ENCODE measurements at regions not wholly inside any gene's neighbourhood (a gene's known extent, or its start where the extent isn't known, plus 50 kb on each side); places are given as distances from the start of the nearest gene placed in this dataset.

DNA sequence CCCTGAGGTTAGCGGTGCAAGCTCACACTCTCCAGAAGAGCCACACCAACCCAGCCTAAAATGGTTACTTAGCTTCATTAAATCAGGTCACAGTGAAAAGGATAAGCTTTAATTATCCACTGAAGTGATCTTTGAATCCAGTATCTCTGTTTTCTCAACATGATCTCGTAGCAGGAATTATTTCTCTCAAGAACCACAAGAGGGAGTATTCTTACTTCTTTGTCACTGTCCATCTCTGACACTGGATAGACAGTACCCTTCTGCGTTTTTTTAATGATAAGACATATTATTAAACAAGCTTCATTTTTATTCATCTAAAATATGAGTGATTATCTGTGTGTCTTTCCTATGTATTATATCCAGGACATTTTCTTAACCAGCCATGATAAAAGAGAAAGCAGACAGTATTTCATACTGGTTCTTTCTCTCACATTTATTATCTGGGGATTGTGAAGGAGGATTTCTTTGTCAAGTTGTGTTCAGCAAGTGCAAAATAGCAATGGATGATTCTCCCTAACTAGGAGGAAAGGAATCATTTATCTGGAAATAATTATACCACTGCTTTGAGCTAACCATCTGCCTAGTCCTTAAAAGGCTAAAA is 105.4 kb upstream of the CCDC54 start:
- H3K27ac Mint-ChIP-seq = no peak overlapping the region
- H3K27me3 Mint-ChIP-seq = peaks cover 14% of the 10 kb centered on the region
- H3K4me1 Mint-ChIP-seq (ENCODE audit: low read depth) = no peaks in the 10 kb centered on the region
- no peak overlapping the region for H3K4me3 Mint-ChIP-seq
- H3K9me3 Mint-ChIP-seq = no peaks in the 10 kb centered on the region
- no peaks in the 10 kb centered on the region for H3K36me3 Mint-ChIP-seq (ENCODE audit: low read depth)

DNA sequence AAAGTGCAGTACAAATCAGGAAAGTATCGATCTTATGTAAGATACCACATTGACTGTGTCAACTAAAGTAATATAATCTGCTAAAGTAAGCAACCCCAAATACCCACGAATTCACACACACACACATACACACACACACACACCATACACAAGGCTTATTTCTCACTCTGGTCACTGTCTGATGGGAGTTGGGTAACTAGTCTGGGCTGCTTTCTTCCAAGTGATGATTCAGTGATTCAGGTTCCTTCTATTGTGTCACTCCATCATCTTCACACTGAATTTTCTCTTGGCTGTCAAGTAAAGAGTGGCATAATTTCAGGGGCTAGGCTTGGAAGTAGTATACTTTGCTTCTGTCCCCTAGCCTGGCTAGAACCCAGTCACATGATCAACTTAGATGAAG is 104.8 kb upstream of the CCDC54 start:
- no peaks in the 10 kb centered on the region for H3K36me3 Mint-ChIP-seq (ENCODE audit: low read depth)
- peaks cover 20% of the 10 kb centered on the region for H3K27me3 Mint-ChIP-seq
- H3K4me3 Mint-ChIP-seq = no peak overlapping the region
- no peaks in the 10 kb centered on the region for H3K9me3 Mint-ChIP-seq
- H3K27ac Mint-ChIP-seq = no peak overlapping the region
- no peaks in the 10 kb centered on the region for H3K4me1 Mint-ChIP-seq (ENCODE audit: low read depth)

DNA sequence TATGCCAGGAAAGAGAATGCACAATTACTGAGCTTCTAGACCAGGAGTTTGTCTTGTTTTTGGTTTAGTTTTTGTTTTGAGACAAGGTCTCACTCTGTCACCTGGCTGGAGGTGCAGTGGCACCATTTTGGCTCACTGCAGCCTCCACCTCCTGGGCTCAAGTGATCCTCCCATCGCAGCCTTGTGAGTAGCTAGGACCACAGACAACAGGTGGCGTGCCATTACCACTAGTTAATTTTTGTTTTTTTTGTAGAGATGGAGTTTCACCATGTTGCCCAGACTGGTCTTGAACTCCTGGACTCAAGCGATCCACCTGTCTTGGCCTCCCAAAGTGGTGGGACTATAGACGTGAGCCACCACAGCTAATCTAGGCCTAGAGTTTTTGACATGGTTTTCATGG is 104.4 kb upstream of the CCDC54 start:
- no peaks in the 10 kb centered on the region for H3K4me1 Mint-ChIP-seq (ENCODE audit: low read depth)
- H3K27me3 Mint-ChIP-seq = peaks cover 21% of the 10 kb centered on the region
- H3K9me3 Mint-ChIP-seq = no peaks in the 10 kb centered on the region
- no peak overlapping the region for H3K4me3 Mint-ChIP-seq
- no peak overlapping the region for H3K27ac Mint-ChIP-seq
- no peaks in the 10 kb centered on the region for H3K36me3 Mint-ChIP-seq (ENCODE audit: low read depth)

DNA sequence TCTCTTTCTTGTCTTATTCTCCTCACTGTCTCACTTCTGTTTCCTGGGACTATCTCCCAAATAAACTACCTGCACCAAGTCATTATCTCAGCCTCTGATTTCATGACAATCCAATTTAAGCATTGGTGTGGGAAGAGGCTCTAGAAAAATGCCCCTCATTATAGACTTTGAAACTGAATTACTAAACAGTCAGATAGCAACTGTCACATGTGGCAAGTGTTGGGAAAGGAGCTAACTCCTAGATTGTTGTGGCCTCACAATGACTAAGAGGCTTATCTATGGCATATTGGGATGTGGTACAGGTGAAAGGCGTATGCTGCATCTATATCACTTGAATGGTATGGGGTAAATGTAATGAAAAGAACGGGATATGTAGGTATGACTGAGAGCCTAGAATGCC is 103.5 kb upstream of the CCDC54 start:
- Mint-ChIP-seq H3K36me3 (ENCODE audit: low read depth) (no peaks in the 10 kb centered on the region), H3K9me3 (no peaks in the 10 kb centered on the region), H3K27me3 (peaks cover 21% of the 10 kb centered on the region), H3K27ac (no peak overlapping the region), H3K4me3 (no peak overlapping the region), H3K4me1 (ENCODE audit: low read depth) (no peaks in the 10 kb centered on the region)

DNA sequence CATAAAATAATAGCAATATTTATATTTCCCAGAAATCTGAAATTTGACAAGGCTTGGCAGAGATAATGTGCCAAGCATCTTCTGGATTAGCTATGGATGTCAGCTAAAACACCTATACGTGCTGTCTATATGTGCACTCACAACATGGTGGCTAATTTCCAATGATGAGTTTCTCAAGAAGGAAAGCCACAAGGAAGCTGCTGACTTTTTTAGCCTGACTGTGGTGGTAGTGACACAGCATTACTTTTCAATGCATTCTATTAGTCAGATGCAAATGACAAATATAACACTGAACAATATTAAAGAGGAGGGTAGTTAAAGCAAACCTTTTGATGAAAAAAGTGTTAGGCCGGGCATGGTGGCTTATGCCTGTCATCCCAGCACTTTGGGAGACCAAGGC is 101.7 kb upstream of the CCDC54 start:
- Mint-ChIP-seq H3K9me3 (no peaks in the 10 kb centered on the region), H3K36me3 (ENCODE audit: low read depth) (no peaks in the 10 kb centered on the region), H3K4me3 (no peak overlapping the region), H3K27ac (no peak overlapping the region), H3K4me1 (ENCODE audit: low read depth) (no peaks in the 10 kb centered on the region), H3K27me3 (peaks cover 21% of the 10 kb centered on the region)

DNA sequence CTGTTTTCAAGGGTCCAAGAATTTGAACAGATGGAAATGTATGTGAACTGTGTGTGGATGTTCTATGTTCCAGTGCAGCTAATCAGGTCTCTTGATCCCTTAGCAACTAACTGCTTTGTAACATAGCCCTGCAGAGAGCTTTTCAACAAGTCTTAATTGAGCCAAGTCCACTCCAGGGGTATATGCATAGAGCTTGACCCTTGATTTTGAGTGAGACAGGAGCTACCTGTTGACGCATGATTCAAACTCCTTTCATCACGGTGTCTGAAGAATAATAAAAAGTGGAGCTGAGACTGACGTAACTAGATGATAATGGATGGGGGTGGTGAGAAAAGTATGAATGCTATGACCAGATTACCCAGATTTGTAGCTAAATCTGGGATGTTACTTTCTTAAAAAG is 93.3 kb upstream of the CCDC54 start:
- no peak overlapping the region for H3K4me3 Mint-ChIP-seq
- H3K4me1 Mint-ChIP-seq (ENCODE audit: low read depth) = no peaks in the 10 kb centered on the region
- no peaks in the 10 kb centered on the region for H3K9me3 Mint-ChIP-seq
- peaks cover 10% of the 10 kb centered on the region for H3K27me3 Mint-ChIP-seq
- H3K27ac Mint-ChIP-seq = no peak overlapping the region
- H3K36me3 Mint-ChIP-seq (ENCODE audit: low read depth) = no peaks in the 10 kb centered on the region

DNA sequence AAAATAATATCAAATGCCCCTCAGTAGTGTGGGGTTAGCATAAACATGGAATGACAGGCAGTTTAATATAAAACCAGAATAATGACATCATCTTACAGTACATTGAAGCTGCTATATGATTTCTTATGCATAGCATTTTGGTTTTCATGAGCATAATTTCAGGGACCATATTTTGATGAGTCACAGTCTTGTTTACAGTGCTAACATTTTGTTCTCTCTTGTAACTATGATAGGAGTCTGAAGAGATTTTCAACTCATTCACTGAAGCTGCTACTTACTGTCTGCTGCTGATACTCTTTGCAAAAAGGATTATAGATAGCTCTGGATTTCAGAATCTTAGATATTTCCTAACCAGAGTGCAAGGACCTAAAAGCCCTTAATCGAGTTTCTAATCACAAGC is 92.6 kb upstream of the CCDC54 start:
- no peak overlapping the region for H3K4me3 Mint-ChIP-seq
- H3K27ac Mint-ChIP-seq = no peak overlapping the region
- H3K27me3 Mint-ChIP-seq = peaks cover 16% of the 10 kb centered on the region
- H3K4me1 Mint-ChIP-seq (ENCODE audit: low read depth) = no peaks in the 10 kb centered on the region
- no peaks in the 10 kb centered on the region for H3K36me3 Mint-ChIP-seq (ENCODE audit: low read depth)
- H3K9me3 Mint-ChIP-seq = no peaks in the 10 kb centered on the region

DNA sequence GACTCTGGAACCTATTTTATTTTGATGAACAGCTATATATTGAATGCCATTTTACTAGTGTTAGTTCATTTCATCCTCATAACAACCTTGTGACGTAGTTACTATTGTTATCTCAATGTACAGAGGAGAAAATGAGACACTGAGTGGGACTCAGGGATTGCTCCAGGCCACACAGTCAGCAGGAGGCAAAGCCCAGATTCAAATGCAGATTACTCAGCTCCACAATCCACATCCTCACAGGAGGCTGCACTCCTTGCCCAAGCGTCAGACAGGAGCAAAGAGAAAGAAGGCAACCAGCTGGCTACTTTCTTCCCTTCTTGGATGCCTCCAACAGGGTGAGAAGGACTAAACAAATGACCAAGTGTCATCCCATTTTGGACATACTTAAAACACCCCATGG is 92.0 kb upstream of the CCDC54 start:
- Mint-ChIP-seq H3K9me3 (no peaks in the 10 kb centered on the region), H3K27me3 (peaks cover 16% of the 10 kb centered on the region), H3K36me3 (ENCODE audit: low read depth) (no peaks in the 10 kb centered on the region), H3K27ac (no peak overlapping the region), H3K4me1 (ENCODE audit: low read depth) (no peaks in the 10 kb centered on the region), H3K4me3 (no peak overlapping the region)

DNA sequence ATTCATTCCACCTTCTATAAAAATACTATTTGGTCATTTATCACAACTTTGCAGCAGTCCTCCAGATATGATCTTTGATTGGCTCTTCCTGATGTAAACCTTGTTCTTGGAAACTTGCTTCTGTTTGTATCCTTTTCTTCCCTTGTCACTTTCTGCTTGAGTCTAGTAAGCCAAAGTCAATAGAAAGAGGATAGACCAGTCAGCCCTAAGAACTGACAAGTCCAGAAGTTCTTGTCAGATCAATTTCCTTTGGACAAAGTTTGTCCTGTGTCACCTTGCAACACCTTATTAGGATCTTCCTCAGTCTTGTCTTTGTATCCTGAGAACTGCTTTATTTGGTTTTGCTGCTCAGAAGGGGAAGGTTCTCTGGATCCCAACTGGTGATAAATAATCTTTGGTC is 87.9 kb upstream of the CCDC54 start:
- H3K27ac Mint-ChIP-seq = no peak overlapping the region
- peaks cover 10% of the 10 kb centered on the region for H3K27me3 Mint-ChIP-seq
- no peaks in the 10 kb centered on the region for H3K4me1 Mint-ChIP-seq (ENCODE audit: low read depth)
- no peaks in the 10 kb centered on the region for H3K9me3 Mint-ChIP-seq
- no peaks in the 10 kb centered on the region for H3K36me3 Mint-ChIP-seq (ENCODE audit: low read depth)
- H3K4me3 Mint-ChIP-seq = no peak overlapping the region

DNA sequence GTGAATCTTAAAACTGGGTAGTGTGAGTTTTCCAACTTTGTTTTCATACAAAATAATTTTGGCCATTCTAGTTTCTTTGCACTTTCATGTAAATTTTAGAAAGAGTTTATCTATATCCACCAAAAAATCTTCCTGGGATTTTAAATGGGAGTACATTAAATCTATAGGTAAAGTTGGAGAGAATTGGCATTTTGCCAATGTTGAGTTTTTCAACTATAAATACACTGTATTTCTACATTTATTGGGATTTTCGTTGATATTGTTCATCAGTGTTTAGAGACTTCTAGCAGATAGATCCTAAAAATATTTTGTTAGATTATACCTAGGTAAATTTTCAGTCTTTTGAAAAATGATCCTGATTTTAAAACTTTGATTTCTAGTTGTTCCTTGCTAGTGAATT is 83.1 kb upstream of the CCDC54 start:
- Mint-ChIP-seq H3K36me3 (ENCODE audit: low read depth) (no peaks in the 10 kb centered on the region), H3K27me3 (peaks cover 5% of the 10 kb centered on the region), H3K4me3 (no peak overlapping the region), H3K27ac (no peak overlapping the region), H3K9me3 (no peaks in the 10 kb centered on the region), H3K4me1 (ENCODE audit: low read depth) (no peaks in the 10 kb centered on the region)

DNA sequence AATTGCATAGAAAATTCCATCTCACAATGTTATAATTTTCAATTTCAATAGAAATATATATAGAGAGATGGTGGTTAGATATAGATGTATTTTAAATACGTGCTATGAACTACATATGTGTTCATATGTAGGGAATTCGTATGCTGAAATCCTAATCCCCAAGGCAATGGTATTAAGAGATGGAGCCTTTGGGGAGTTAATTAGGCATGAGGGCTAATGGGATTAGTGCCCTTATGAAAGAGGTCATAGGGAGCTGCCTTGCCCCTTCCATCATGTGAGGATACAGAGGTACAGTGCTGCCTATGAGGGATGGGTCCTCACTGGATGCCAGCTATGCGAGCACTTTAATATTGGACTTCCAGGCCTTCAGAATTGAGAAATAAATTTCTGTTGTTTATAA is 79.6 kb upstream of the CCDC54 start:
- H3K27me3 Mint-ChIP-seq = peaks cover 4% of the 10 kb centered on the region
- H3K27ac Mint-ChIP-seq = no peak overlapping the region
- no peaks in the 10 kb centered on the region for H3K36me3 Mint-ChIP-seq (ENCODE audit: low read depth)
- H3K4me3 Mint-ChIP-seq = no peak overlapping the region
- H3K9me3 Mint-ChIP-seq = no peaks in the 10 kb centered on the region
- H3K4me1 Mint-ChIP-seq (ENCODE audit: low read depth) = no peaks in the 10 kb centered on the region

DNA sequence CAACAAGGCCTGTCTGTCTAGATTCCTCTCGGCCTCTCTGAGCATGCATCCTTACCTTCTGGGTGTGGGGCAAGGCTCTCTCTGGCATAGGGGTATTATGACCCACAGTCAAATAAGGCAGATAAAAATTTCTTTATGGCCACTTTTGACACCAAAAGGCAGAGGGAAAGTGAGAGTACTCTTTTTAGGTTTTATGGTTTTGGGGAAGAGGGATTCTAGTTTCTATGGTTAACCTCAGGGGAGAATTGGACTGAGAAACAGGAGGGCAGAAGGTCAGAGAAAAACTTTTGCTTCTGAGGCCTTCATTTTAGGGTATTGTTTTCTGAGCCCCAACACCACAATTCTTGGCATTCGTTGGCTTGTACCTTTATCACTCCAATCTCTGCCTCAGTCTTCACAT is 70.0 kb upstream of the CCDC54 start:
- no peaks in the 10 kb centered on the region for H3K36me3 Mint-ChIP-seq (ENCODE audit: low read depth)
- H3K9me3 Mint-ChIP-seq = no peaks in the 10 kb centered on the region

DNA sequence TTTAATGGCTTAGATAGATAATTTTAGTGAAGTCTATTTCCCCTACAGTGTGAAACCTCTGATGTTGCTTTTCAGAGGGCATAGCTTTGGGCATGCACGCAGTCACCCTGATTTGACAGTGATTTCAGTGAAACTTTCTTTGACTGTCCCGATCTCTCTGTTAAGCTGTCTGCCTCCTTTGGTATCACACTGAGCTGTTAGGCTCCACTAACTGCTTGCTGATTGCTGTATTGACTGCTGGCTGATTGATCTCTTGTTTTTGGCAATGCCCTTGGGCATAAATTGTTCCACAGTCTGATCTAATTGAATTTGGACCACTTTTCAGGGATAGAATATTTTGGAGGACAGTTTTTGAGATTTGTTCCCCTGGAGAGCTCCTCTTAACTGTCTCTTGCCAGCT is 68.5 kb upstream of the CCDC54 start:
- Mint-ChIP-seq H3K36me3 (ENCODE audit: low read depth) (no peaks in the 10 kb centered on the region), H3K27ac (no peak overlapping the region), H3K27me3 (peaks cover 6% of the 10 kb centered on the region), H3K9me3 (no peaks in the 10 kb centered on the region), H3K4me3 (no peak overlapping the region), H3K4me1 (ENCODE audit: low read depth) (no peaks in the 10 kb centered on the region)

More for the DNA sequence above, 70.0 kb upstream of the CCDC54 start:
- no peak overlapping the region for H3K4me3 Mint-ChIP-seq
- no peak overlapping the region for H3K27ac Mint-ChIP-seq
- H3K4me1 Mint-ChIP-seq (ENCODE audit: low read depth) = no peaks in the 10 kb centered on the region
- peaks cover 7% of the 10 kb centered on the region for H3K27me3 Mint-ChIP-seq

DNA sequence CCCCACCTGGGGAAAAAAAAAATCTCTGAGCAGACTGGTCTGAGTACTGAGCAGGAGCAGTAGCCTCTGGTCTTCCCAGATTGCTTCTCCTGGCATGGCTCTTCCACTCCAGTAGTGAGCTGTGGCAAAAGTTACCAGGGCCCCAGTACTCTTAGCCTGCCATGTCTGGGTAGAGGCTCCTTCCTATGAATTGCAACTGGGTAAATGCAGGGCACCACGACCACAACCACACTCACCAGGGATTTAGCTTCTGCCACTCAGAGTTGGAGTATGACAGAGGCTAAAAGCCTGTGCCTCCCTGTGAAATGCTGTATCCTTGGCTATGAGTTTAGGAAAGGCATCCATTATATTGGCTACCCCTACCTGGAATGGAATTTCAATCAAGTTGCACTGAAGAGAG is 67.9 kb upstream of the CCDC54 start:
- Mint-ChIP-seq H3K27me3 (peaks cover 12% of the 10 kb centered on the region), H3K27ac (no peak overlapping the region), H3K4me3 (no peak overlapping the region), H3K36me3 (ENCODE audit: low read depth) (no peaks in the 10 kb centered on the region), H3K4me1 (ENCODE audit: low read depth) (no peaks in the 10 kb centered on the region), H3K9me3 (no peaks in the 10 kb centered on the region)

DNA sequence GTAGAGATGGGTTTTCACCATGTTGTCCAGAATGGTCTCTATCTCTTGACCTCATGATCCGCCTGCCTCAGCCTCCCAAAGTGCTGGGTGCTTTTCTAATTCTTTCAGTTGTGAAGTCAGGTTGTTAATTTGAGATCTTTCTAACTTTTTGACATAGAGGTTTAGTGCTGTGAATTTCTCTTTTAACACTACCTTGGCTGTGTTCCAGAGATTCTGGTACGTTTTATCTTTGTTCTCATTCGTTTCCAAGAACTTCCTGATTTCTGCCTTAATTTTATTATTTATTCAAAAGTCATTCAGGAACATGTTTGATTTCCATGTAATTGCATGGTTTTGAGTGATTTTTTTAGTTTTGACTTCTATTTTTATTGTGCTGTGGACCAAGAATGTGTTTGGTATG is 63.5 kb upstream of the CCDC54 start:
- H3K4me3 Mint-ChIP-seq = no peak overlapping the region
- no peaks in the 10 kb centered on the region for H3K36me3 Mint-ChIP-seq (ENCODE audit: low read depth)
- H3K27ac Mint-ChIP-seq = no peak overlapping the region
- peaks cover 20% of the 10 kb centered on the region for H3K27me3 Mint-ChIP-seq
- no peaks in the 10 kb centered on the region for H3K4me1 Mint-ChIP-seq (ENCODE audit: low read depth)
- no peaks in the 10 kb centered on the region for H3K9me3 Mint-ChIP-seq

DNA sequence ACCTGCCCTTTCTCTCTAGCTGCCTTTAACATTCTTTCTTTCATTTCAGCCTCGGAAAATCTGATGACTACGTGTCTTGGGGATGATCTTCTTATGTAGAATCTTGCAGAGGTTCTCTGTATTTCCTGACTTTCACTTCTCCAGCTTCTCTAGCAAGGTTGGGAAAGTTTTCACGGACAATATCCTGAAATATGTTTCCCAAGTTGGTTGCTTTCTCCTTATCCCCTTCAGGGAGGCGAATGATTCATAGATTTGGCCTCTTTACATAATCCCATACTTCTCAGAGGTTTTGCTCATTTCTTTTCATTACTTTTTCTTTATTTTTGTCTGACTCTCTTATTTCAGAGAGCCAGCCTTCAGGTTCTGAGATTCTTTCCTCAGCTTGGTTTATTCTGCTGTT is 62.1 kb upstream of the CCDC54 start:
- no peak overlapping the region for H3K27ac Mint-ChIP-seq
- no peaks in the 10 kb centered on the region for H3K9me3 Mint-ChIP-seq
- H3K4me3 Mint-ChIP-seq = no peak overlapping the region
- no peaks in the 10 kb centered on the region for H3K4me1 Mint-ChIP-seq (ENCODE audit: low read depth)
- H3K36me3 Mint-ChIP-seq (ENCODE audit: low read depth) = no peaks in the 10 kb centered on the region
- peaks cover 17% of the 10 kb centered on the region for H3K27me3 Mint-ChIP-seq
